ENCODE measurements at regions not wholly inside any gene's neighbourhood (a gene's known extent, or its start where the extent isn't known, plus 50 kb on each side); places are given as distances from the start of the nearest gene placed in this dataset.

DNA sequence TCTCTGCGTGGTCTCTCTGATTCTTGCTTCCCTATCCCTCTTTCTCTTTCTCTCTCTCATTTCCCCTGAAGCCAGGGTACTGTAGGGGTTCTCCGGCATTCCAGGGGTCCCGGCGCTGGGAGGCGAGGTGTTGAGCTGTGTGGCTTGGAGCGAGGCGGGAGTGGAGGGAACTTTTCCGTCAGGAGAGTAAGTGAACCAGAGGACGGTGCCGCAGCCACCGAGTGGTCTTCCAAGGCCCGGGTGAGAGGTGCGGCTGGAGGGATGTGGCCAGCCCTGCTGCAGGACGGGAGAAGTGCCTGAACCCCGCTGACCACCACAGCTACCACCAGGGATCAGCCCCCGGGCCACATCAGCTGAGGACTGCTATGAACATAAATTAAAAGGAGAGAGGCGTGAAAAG lies 68.2 kb upstream of the FAM181A start:
- Histone ChIP-seq H3K36me3 (ENCODE audit: insufficient read depth, low read length) (no peaks in the 10 kb centered on the region), H3K27ac (ENCODE audit: low read depth in 1 of 2, low read length in 2 of 2) (no peak overlapping the region), H3K4me3 (ENCODE audit: low read length) (no peak overlapping the region), H3K4me1 (ENCODE audit: insufficient read depth, low read length) (no peaks in the 10 kb centered on the region), H3K9me3 (ENCODE audit: control insufficient read depth in 1 of 2, insufficient read depth in 1 of 2, low read length in 2 of 2) (no peaks in the 10 kb centered on the region), H3K27me3 (ENCODE audit: control insufficient read depth in 1 of 2, insufficient read depth in 2 of 2, low read length in 2 of 2) (no peaks in the 10 kb centered on the region)
- intact Hi-C loops (cut with DNase I, micrococcal nuclease) = no loop called here
- POLR2A ChIA-PET = no interaction called here
- Mint-ChIP-seq H3K4me1 (ENCODE audit: low read depth) (no peaks in the 10 kb centered on the region), H3K36me3 (ENCODE audit: low read depth) (no peaks in the 10 kb centered on the region), H3K4me3 (no peak overlapping the region), H3K27me3 (peaks cover 42% of the 10 kb centered on the region), H3K27ac (no peak overlapping the region), H3K9me3 (no peaks in the 10 kb centered on the region)
- TF ChIP-seq, protein P1, sequence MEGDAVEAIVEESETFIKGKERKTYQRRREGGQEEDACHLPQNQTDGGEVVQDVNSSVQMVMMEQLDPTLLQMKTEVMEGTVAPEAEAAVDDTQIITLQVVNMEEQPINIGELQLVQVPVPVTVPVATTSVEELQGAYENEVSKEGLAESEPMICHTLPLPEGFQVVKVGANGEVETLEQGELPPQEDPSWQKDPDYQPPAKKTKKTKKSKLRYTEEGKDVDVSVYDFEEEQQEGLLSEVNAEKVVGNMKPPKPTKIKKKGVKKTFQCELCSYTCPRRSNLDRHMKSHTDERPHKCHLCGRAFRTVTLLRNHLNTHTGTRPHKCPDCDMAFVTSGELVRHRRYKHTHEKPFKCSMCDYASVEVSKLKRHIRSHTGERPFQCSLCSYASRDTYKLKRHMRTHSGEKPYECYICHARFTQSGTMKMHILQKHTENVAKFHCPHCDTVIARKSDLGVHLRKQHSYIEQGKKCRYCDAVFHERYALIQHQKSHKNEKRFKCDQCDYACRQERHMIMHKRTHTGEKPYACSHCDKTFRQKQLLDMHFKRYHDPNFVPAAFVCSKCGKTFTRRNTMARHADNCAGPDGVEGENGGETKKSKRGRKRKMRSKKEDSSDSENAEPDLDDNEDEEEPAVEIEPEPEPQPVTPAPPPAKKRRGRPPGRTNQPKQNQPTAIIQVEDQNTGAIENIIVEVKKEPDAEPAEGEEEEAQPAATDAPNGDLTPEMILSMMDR (IDR thresholded peaks at IDR 0.05) = no peak
- DNase-seq (no peak), ATAC-seq (ENCODE audit: poor library complexity) (no peak)
- CTCF ChIA-PET = no interaction called here

GRCh38 chr14:93857500-93858283 lies 69.4 kb upstream of the PRIMA1 start:
- Histone ChIP-seq H3K27me3 (ENCODE audit: control insufficient read depth in 1 of 2, insufficient read depth in 2 of 2, low read length in 2 of 2) (no peaks in the 10 kb centered on the region), H3K4me1 (ENCODE audit: insufficient read depth, low read length) (no peaks in the 10 kb centered on the region), H3K27ac (ENCODE audit: low read depth in 1 of 2, low read length in 2 of 2) (no peak overlapping the region), H3K9me3 (ENCODE audit: control insufficient read depth in 1 of 2, insufficient read depth in 1 of 2, low read length in 2 of 2) (no peaks in the 10 kb centered on the region), H3K4me3 (ENCODE audit: low read length) (no peak overlapping the region), H3K36me3 (ENCODE audit: insufficient read depth, low read length) (no peaks in the 10 kb centered on the region)
- TF ChIP-seq, protein P1 (IDR thresholded peaks at IDR 0.05) = no peak
- Mint-ChIP-seq H3K36me3 (ENCODE audit: low read depth) (no peaks in the 10 kb centered on the region), H3K27ac (no peak overlapping the region), H3K27me3 (peaks cover 51% of the 10 kb centered on the region), H3K9me3 (no peaks in the 10 kb centered on the region), H3K4me3 (no peak overlapping the region), H3K4me1 (ENCODE audit: low read depth) (no peaks in the 10 kb centered on the region)
- intact Hi-C loops (cut with DNase I, micrococcal nuclease) = no loop called here
- ChIA-PET POLR2A (no interaction called here), CTCF (no interaction called here)
- no peak for DNase-seq
- no peak for ATAC-seq (ENCODE audit: poor library complexity)

DNA sequence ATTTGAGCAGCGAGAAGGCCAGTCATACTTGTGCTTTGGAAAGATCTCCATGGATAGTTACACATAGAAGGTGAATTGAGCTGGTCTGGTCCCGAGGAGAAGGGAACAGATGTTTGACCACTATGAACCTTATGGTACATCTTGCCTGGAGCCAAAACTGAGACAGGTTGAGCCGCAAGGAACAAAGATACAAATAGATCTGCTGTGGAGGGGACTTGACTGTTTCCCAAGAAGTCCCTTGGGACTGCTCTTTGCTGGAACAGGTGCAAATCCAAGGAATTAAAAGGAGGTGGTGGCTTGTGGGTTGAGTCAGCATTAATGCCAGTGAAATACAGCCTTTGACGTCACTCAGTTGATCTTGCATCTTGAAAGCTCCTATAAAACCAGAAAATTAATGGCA lies 68.8 kb upstream of the PRIMA1 start:
- DNase-seq = no peak
- ATAC-seq (ENCODE audit: poor library complexity) = no peak
- Mint-ChIP-seq H3K36me3 (ENCODE audit: low read depth) (no peaks in the 10 kb centered on the region), H3K4me3 (no peak overlapping the region), H3K4me1 (ENCODE audit: low read depth) (no peaks in the 10 kb centered on the region), H3K27ac (no peak overlapping the region), H3K9me3 (no peaks in the 10 kb centered on the region), H3K27me3 (peaks cover 57% of the 10 kb centered on the region)
- intact Hi-C loops (cut with DNase I, micrococcal nuclease) = no loop called here
- CTCF ChIA-PET = no interaction called here
- Histone ChIP-seq H3K4me3 (ENCODE audit: low read length) (no peak overlapping the region), H3K4me1 (ENCODE audit: insufficient read depth, low read length) (no peaks in the 10 kb centered on the region), H3K36me3 (ENCODE audit: insufficient read depth, low read length) (no peaks in the 10 kb centered on the region), H3K27ac (ENCODE audit: low read depth in 1 of 2, low read length in 2 of 2) (no peak overlapping the region), H3K27me3 (ENCODE audit: control insufficient read depth in 1 of 2, insufficient read depth in 2 of 2, low read length in 2 of 2) (peaks cover 0 to 3% of the 10 kb centered on the region in 2 experiments), H3K9me3 (ENCODE audit: control insufficient read depth in 1 of 2, insufficient read depth in 1 of 2, low read length in 2 of 2) (no peaks in the 10 kb centered on the region)
- POLR2A ChIA-PET = no interaction called here
- TF ChIP-seq, protein P1 (IDR thresholded peaks at IDR 0.05) = no peak

Measured in CD4-positive, alpha-beta T cell (primary cell).